ENCODE measurements at regions not wholly inside any gene's neighbourhood (a gene's known extent, or its start where the extent isn't known, plus 50 kb on each side); places are given as distances from the start of the nearest gene placed in this dataset.

DNA sequence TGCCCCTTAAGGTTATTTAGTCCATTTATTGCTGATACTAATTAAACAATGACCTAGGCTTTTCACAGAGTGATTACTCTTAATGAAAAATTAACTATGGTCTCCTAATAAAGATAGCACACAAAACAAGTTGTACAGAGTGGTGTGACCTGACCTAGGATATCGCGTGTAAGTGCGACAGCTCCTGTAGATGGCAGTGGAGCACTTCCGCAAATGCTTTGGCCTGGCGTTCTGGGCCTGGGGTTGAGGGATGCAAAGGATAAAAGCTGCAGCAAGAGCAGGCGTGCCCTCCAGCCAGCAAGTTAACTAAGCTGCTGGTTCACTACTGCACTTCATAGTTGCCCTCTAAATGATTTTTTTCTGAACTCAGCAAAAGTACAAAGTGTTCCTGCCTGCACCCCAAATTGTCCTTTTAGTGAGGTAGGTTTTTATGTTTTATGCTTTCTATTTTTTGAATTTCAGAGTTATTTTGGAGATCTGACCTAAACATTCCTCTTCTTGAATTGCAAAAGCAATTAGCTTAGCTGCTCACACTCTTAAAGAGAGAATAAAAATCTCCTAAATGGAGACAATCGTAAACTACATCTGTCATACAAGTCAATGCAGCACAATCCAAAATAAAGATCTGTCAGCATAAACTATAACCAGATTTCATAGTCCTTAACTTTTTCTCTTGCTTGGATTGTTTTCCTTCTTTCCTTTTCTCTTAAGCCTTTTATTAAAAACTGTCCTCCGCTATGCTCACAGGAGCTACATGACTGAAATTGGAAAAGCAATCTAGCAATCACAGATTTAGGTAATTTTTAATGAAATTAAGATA, 379.6 kb downstream of the LRIG3 start:
- DNase-seq: peak; percentile 90

DNA sequence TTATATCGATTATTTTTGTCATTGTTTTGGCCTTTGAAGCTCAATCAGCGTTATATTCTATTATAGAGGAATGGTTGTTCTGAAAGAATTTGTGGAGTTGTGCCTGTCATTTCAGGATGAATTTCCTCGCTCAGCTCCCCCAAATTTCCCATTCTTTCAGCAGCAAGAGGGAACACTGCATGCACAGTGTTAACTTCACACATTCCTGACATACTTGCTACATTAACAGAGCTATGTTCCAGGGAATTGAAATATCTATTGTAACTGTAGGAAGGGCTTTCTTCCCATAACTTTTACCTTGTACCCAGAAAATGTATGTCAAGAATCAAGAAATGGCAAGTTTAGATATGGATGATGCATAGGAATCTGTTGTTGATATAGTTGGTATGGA, 379.0 kb downstream of the LRIG3 start:
- no peak for DNase-seq

DNA sequence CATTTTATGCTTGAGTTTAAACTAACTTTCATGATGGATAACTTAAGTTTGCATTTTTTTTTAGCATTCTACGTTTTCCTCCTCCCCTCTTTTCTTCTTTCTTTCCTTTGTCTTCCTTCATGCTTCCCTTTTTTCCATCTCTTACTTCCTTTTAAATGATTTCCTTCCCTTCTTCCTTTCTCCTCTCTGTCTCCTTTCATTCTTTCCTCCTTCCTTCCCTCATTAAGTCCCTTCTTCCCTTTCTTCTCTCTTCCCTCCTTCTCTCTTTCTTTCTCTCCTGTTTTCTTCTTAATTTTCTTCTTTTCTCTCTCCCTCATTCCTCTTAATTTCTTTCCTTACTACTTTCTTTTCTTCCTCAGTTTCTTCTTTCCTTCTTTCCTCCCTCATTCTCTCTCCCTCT, 376.0 kb downstream of the LRIG3 start:
- no peak for DNase-seq

- DNase-seq: no peak
These were observed 373.1 kb downstream of the LRIG3 start for GRCh38 chr12:58547217-58547616.

DNA sequence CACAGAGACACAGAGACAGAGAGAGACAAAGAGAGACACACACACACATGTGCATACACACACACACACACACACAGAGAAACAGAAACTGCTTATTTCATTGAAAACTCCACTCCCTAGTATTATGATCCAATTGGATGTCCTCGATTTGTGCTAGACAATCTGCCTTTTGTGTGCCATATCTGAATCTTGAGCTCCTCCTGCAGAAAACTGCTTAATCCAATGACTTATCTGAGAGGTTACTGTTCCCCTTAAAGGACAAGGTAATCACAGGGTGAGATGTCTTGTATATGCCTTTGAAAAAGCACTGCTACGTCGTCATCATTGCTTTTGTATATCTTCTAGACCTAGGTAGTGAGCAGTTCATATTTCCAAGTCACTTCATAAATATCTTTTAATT, 371.5 kb downstream of the LRIG3 start:
- no peak for DNase-seq

GRCh38 chr12:58554522-58555157, 365.7 kb downstream of the LRIG3 start:
- no peak for DNase-seq

DNA sequence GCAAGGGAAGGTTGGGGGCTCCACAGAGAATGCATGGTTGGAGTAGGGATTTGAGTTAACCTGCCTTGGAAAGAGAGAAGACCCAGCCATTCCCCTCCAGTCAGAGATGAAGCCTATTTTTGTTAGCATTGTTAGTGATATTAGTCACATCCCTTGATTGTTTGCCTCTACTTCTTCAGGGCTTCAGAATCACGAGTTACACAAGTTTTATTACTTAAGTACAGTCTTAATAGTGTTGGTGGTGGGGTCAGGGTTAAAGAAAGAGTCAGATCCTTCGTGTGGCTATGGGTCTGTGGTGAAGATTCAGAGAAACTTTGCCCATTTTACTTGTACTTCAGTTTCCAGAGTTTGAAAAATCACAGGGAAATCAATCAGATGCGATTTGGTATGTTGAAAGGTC, 363.1 kb downstream of the LRIG3 start:
- DNase-seq: no peak

DNA sequence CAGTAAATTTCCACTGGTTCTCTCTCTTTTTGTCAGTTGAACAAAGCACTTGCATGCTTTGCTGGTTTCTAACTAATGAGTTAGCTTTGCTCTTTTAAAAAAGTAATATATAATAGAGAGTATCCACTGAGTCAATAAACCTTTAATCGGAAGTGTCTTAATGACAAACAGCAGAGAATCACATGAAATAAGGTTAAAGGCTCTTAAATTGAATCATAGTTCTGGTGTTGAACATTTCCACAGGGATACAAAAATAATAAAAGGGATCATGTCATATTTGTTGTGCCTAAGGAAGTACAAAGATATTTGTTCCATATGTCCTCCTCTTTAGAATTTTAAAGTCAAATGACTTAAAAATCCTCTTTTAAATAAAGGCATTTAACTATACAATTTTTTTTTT, 362.6 kb downstream of the LRIG3 start:
- no peak for DNase-seq

DNA sequence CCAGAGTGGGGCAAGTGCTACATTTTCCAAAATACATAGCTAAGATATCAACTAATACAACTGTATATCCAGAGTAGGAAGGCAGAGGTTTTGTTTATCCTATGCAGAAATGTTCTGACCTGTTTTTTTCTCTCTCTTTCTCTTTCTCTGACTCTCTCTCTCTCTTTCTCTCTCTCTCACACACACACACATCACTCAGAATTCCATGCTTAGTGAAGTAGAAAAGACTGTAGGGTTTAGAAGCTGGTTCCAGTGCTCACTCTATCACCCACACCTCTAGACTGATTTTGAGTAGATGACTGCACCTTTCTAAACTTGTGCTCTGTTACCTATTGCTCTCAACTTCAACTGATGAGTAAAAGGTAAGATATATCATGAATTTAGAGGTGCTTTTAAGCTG, 356.7 kb downstream of the LRIG3 start:
- DNase-seq: no peak

GRCh38 chr12:58564721-58565120, 355.6 kb downstream of the LRIG3 start:
- no peak for DNase-seq

- DNase-seq: no peak
These were observed 353.7 kb downstream of the LRIG3 start for GRCh38 chr12:58566599-58566998.

- DNase-seq: no peak
These were observed 353.1 kb downstream of the LRIG3 start for GRCh38 chr12:58567189-58567588.

DNA sequence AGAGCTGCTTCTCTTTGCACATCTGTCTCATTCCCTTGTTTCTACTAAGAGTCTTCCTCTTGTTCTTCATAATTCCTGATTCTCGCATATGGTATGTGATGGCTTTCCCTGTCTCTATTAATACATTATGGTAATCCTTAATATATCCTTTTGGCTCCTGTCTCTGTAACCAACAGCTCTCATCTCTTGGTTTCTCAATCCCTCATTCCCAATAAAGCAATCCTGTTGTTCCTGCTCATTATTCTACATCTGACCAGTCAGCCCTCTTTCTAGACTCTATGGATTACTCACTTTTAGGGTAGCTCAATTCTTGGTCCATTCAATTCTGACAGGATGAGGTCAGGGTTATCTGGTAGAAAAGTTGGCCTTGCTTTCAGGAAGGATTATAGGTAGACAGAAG, 349.9 kb downstream of the LRIG3 start:
- DNase-seq: no peak

GRCh38 chr12:58575256-58575655, 345.0 kb downstream of the LRIG3 start:
- DNase-seq: no peak

DNA sequence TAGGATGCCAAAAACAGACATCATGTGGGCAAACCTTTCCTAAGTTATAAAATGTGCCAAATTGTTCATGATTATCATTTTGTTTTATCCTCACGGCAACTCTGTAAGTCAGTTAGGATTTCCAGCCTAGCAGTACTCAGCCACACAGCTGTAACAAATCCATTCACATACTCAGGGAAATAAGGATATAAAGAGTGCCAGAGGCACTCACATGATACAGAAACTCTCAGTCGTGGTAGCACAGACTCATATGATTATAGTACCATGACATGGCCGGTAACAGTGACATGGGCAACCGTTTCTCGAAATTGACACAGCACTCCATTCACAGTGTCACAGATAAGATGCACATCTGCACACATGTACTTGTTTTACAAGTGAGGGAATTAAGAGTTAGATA, 344.2 kb downstream of the LRIG3 start:
- DNase-seq: no peak

DNA sequence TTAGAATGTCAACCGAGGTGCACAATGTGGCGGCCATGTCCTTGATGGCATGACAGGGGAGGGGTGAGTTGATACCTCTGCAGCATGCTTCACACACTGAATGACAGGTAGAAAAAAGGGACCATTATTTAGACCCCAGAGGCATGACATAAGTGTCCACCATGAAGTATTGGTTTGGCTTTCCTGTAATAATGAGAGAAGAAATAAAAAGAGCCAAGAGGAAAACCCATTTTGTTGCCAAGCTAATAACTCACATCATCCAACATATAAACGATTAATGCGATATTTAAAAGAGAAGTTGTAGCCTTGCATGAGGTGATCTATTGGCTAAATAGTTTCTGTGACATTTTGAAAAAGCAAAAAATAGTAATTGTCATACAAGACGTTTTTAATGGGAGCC, 343.4 kb downstream of the LRIG3 start:
- DNase-seq: no peak

DNA sequence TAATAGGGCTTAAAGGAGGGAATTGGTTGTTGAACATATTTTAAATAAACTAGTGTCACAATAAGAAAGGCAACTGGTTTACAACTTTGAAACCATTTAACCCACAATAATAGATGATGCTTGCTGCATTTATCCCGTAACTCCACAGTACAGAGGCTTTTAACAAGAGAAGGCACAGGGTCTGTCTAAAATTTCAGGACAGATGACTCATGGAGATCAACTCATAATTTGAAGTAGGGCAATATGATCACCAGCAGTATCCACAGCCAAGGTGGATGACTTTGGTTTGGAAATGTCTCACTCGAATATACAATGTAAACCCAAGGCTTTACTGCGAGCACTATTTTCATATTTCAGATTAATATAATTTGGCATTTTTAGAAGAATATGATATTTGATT, 340.2 kb downstream of the LRIG3 start:
- no peak for DNase-seq

DNA sequence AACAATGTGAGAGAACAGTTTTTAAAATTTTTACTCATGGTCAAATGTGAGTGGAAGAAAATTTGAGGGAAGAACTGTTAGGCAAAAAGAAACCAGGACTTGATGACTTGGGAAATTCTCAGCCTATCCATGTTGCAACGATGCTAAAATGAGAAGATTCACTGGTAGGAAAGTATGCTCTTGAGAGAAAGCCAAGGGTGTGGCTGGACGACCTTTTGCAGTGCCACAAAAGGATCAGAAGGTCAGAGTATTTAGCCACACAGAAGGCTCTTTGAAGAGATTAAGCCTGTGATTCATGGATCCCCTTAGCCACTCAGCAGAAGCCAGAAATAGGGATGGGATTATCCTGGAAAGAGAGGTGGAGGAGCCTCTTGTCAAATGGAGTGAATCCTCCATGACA, 336.8 kb downstream of the LRIG3 start:
- no peak for DNase-seq

GRCh38 chr12:58583940-58584339, 336.4 kb downstream of the LRIG3 start:
- no peak for DNase-seq

DNA sequence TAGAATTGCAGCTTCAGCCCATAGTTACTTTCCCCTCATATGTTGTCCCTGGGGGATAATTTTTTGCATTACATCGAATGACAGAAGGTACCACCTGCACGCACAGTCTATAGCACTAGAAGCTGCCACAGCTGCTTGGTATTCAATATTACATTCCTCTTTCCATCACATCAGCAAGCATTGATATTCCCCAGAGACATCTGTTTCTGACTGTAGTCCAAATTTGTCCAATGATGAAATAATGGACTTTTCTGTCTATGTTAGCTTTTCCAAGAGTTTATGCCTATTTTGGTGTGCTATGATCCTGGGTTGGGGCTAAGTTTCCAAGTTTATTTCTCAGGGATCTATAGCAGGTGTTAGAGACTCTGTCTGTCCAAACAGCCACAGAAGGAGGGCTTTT, 335.4 kb downstream of the LRIG3 start:
- no peak for DNase-seq

GRCh38 chr12:58586762-58587161, 333.5 kb downstream of the LRIG3 start:
- DNase-seq: no peak

- DNase-seq: no peak
These were observed 331.5 kb downstream of the LRIG3 start for GRCh38 chr12:58588770-58589169.

GRCh38 chr12:58592475-58593207, 327.7 kb downstream of the LRIG3 start:
- DNase-seq: no peak

Measured in NCI-H345 (cell line).